ENCODE measurements at regions not wholly inside any gene's neighbourhood (a gene's known extent, or its start where the extent isn't known, plus 50 kb on each side); places are given as distances from the start of the nearest gene placed in this dataset.

DNA sequence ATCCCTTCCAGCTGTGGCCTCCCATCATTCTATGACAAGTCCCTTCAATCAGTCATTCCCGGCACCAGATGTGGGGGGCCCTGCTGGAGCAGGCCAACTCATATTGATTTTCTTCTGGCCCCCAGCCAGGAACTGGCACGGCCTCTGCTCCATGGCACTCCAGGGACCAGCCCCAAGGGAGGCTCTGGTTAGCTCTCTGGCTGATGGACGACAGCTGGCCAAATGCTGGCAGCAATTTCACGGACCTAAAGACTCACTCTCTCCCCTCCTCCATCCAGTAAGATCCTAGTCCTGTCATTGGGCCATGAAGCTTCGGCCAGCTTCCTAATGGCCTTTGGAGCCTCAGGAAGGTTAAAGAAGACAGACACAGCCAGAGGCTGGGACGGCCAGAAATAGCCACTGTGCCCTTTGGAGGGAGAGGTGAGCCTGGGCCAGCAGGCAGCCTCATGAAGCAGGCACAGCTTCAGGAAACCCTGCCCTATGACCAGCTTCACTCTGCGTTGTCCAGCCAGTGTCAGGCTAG is 131.0 kb downstream of the MEX3B start:
- H3K36me3 ChIP-seq (ENCODE audit: control insufficient read depth, insufficient read depth, low read length, severe bottlenecking) = no peaks in the 10 kb centered on the region
- H3K27me3 ChIP-seq (replicated peaks; ENCODE audit: control insufficient read depth, insufficient read depth, low read length) = no peaks in the 10 kb centered on the region
- peaks cover 25% of the 10 kb centered on the region for H3K9me3 ChIP-seq (ENCODE audit: control insufficient read depth, low read length)
- no peak overlapping the region for H3K4me3 ChIP-seq (ENCODE audit: low read length)
- H3K4me1 ChIP-seq (ENCODE audit: control insufficient read depth, insufficient read depth, low read length) = peaks cover 5% of the 10 kb centered on the region
- no peak for DNase-seq (ENCODE audit: low read depth)
- no peak overlapping the region for H3K9ac ChIP-seq (ENCODE audit: low read length)

DNA sequence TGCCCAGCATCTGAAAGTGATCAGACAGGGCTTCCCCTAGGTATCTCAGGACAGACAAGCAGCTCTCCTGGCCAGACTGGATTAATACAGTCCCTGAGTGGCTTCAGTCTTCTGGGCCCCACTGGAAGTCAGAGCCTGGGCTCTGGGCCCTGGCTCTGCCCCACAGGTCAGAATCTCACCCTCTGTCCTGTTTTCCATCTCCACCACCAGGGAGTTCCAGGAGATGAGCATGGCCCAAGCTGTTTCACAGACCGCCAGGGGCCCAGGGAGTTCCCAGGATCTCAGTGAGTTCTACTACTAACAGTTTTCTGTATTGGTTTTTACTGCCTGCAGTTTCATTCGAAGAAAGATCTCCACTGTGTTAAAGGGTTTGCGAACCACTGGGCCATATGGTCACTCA is 131.5 kb downstream of the MEX3B start:
- no peak for DNase-seq (ENCODE audit: low read depth)
- Histone ChIP-seq H3K36me3 (ENCODE audit: control insufficient read depth, insufficient read depth, low read length, severe bottlenecking) (no peaks in the 10 kb centered on the region), H3K27me3 (replicated peaks; ENCODE audit: control insufficient read depth, insufficient read depth, low read length) (no peaks in the 10 kb centered on the region), H3K4me3 (ENCODE audit: low read length) (no peak overlapping the region), H3K9me3 (ENCODE audit: control insufficient read depth, low read length) (peaks cover 25% of the 10 kb centered on the region), H3K4me1 (ENCODE audit: control insufficient read depth, insufficient read depth, low read length) (peaks cover 5% of the 10 kb centered on the region), H3K9ac (ENCODE audit: low read length) (no peak overlapping the region)

DNA sequence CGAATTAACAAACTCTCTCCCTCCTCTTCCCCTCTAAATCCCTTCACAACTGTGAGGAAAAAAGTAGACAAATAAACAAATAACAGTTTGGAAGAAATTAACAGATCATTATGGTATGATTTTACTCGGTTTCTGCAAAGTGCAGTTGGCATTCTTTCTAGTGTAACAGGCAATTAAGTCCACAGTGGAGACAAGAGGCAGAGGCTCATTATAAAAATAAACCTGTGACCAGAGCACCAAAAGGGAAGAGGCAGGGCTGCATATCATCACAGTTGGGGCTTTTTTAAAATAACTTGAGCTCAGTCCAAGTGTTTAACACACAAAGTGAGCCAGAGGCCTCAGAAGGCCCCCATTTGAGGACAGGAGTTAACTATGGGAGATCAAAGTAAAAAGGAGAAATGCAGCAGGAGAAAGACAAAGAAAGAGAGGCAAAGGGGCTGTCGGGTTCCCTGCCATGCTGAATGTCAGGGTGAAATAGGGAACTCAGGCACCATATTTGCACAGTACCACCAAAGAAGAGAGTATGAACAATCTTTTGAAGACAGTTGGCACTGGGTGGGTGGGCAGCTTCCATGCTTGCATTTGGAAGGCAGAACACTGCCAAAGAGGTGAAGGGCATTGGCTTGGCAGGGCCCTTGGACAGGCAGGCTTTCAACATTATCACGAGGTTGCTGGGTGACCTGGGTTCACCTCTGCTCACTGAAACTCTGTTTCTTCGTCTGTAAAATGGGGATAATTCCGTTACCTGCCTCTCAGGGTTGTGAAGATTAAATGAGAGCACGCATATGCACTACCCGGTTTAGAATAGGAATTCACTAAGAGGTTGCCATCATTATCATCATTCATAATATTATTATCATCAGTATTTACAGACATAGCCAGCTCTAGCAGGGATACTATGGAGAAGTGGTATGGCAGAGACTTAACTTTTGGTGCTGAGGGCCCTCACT is 134.5 kb downstream of the MEX3B start:
- no peaks in the 10 kb centered on the region for H3K27me3 ChIP-seq (replicated peaks; ENCODE audit: control insufficient read depth, insufficient read depth, low read length)
- no peaks in the 10 kb centered on the region for H3K36me3 ChIP-seq (ENCODE audit: control insufficient read depth, insufficient read depth, low read length, severe bottlenecking)
- no peak overlapping the region for H3K9ac ChIP-seq (ENCODE audit: low read length)
- H3K4me3 ChIP-seq (ENCODE audit: low read length) = no peak overlapping the region
- peak; percentile 51 for DNase-seq (ENCODE audit: low read depth)
- H3K9me3 ChIP-seq (ENCODE audit: control insufficient read depth, low read length) = peaks cover 11% of the 10 kb centered on the region
- peaks cover 5% of the 10 kb centered on the region for H3K4me1 ChIP-seq (ENCODE audit: control insufficient read depth, insufficient read depth, low read length)

DNA sequence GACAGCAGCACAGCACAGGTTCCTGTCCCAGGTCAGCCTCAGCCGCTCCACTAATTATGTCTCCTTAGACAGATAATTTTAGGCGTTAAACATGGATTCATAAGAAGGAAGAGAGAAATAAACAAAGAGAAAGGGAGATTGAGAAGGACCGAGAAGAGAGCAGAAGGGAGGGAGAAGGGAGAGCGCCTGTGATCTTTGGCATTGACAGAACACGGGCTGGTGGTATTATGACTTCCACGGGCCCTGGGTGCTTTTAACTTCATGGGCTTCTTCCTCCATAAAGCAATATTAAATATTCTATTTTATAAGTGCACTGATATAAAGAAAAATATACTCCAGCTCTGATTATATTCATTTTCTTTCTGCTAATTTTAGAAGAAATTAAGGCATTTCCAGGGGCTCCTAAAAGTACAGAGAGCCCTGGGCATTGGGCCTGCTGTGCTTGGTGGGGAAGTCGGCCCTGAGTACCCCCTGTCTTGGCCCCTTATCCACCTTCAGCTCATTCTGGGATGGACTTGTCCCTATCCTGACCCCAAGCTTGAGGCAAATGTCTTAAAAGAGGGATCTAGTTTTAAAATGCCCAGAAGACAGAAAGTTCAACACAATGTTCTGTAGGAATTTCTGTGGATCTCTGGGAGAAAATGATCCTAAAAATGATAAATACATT is 135.3 kb downstream of the MEX3B start:
- Histone ChIP-seq H3K9me3 (ENCODE audit: control insufficient read depth, low read length) (peaks cover 4% of the 10 kb centered on the region), H3K9ac (ENCODE audit: low read length) (no peak overlapping the region), H3K4me3 (ENCODE audit: low read length) (no peak overlapping the region), H3K36me3 (ENCODE audit: control insufficient read depth, insufficient read depth, low read length, severe bottlenecking) (no peaks in the 10 kb centered on the region), H3K27me3 (replicated peaks; ENCODE audit: control insufficient read depth, insufficient read depth, low read length) (no peaks in the 10 kb centered on the region), H3K4me1 (ENCODE audit: control insufficient read depth, insufficient read depth, low read length) (peaks cover 5% of the 10 kb centered on the region)
- peak; percentile 20 for DNase-seq (ENCODE audit: low read depth)

DNA sequence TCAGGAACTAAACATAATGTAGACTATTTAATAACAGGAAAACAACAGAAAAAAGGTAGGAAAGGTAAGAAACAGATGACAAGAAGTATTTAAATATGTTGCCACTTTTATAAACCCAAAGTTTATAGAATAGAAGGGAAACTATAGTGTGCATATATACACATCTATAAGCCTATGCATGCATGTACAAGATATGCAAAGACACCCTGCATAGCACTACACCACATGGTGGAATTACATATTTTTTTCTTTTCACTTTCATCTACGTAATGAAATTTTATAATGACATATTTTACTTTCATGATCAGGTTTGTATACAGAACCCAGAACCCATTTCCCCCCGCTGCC is 136.8 kb downstream of the MEX3B start:
- DNase-seq (ENCODE audit: low read depth) = no peak
- Histone ChIP-seq H3K9ac (ENCODE audit: low read length) (no peak overlapping the region), H3K36me3 (ENCODE audit: control insufficient read depth, insufficient read depth, low read length, severe bottlenecking) (no peaks in the 10 kb centered on the region), H3K9me3 (ENCODE audit: control insufficient read depth, low read length) (no peaks in the 10 kb centered on the region), H3K4me3 (ENCODE audit: low read length) (no peak overlapping the region), H3K27me3 (replicated peaks; ENCODE audit: control insufficient read depth, insufficient read depth, low read length) (no peaks in the 10 kb centered on the region), H3K4me1 (ENCODE audit: control insufficient read depth, insufficient read depth, low read length) (no peaks in the 10 kb centered on the region)

DNA sequence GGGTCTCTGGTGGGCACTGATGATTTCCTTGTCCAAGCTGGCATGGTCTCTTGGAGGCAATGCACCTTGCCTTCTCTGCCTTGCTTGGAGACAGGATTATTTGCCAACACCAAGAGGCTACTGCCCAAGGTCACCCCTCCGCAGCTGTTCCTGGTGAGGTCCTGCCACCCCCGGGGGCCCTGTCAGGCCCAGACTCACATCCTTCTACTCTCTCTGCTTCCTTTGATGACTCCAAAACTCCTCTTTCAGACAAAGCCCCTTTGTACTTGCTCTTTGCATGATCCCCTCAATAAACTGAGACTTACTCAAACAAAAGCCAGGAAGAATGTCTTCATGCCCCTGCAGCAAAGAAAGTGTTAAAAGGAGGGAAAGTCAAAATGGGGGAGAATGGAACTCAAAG is 137.7 kb downstream of the MEX3B start:
- H3K27me3 ChIP-seq (replicated peaks; ENCODE audit: control insufficient read depth, insufficient read depth, low read length) = no peaks in the 10 kb centered on the region
- no peaks in the 10 kb centered on the region for H3K36me3 ChIP-seq (ENCODE audit: control insufficient read depth, insufficient read depth, low read length, severe bottlenecking)
- no peak overlapping the region for H3K9ac ChIP-seq (ENCODE audit: low read length)
- H3K4me3 ChIP-seq (ENCODE audit: low read length) = no peak overlapping the region
- no peaks in the 10 kb centered on the region for H3K9me3 ChIP-seq (ENCODE audit: control insufficient read depth, low read length)
- H3K4me1 ChIP-seq (ENCODE audit: control insufficient read depth, insufficient read depth, low read length) = no peaks in the 10 kb centered on the region
- DNase-seq (ENCODE audit: low read depth) = no peak

DNA sequence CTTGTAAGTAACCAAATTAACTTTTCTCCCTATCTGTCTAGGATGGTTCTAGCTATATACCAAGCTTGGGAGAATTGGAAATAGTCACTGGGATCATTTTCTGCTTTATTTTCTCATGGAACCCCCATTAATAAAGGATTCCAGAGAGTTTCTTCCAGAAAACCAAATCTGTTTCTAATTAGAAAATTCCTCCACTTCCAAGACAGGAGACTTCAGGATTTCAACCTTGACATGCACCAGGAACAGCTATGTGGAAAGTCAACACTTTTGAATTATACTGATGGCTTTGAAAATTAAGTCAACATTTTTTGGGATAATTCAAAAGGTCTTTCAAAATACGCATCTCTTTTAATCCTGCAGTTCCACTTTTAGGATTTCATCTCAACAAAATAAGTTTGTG is 138.3 kb downstream of the MEX3B start:
- no peaks in the 10 kb centered on the region for H3K27me3 ChIP-seq (replicated peaks; ENCODE audit: control insufficient read depth, insufficient read depth, low read length)
- no peaks in the 10 kb centered on the region for H3K9me3 ChIP-seq (ENCODE audit: control insufficient read depth, low read length)
- no peaks in the 10 kb centered on the region for H3K36me3 ChIP-seq (ENCODE audit: control insufficient read depth, insufficient read depth, low read length, severe bottlenecking)
- H3K4me3 ChIP-seq (ENCODE audit: low read length) = no peak overlapping the region
- H3K4me1 ChIP-seq (ENCODE audit: control insufficient read depth, insufficient read depth, low read length) = no peaks in the 10 kb centered on the region
- H3K9ac ChIP-seq (ENCODE audit: low read length) = no peak overlapping the region
- DNase-seq (ENCODE audit: low read depth) = no peak

DNA sequence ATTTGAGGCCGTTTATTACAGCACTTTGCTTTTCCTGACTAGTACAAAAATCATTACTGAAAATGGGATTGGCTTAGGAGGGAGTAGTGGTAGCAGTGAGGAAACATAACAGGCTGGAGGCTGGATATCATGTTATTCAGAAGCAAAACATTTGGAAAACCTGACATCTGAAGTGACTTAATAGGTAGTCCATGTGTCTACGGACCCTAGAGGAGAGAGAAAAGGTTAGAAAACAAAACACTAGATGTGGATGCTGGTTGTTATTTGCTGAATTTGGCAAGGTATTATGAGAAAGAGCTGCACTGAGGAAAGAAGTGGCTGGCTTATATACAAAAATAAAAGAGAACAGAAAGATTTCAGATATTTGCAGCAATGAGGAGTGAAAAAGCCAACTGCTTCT is 139.9 kb downstream of the MEX3B start:
- Histone ChIP-seq H3K36me3 (ENCODE audit: control insufficient read depth, insufficient read depth, low read length, severe bottlenecking) (no peaks in the 10 kb centered on the region), H3K9ac (ENCODE audit: low read length) (no peak overlapping the region), H3K9me3 (ENCODE audit: control insufficient read depth, low read length) (no peaks in the 10 kb centered on the region), H3K4me1 (ENCODE audit: control insufficient read depth, insufficient read depth, low read length) (no peaks in the 10 kb centered on the region), H3K27me3 (replicated peaks; ENCODE audit: control insufficient read depth, insufficient read depth, low read length) (no peaks in the 10 kb centered on the region), H3K4me3 (ENCODE audit: low read length) (no peak overlapping the region)
- no peak for DNase-seq (ENCODE audit: low read depth)

DNA sequence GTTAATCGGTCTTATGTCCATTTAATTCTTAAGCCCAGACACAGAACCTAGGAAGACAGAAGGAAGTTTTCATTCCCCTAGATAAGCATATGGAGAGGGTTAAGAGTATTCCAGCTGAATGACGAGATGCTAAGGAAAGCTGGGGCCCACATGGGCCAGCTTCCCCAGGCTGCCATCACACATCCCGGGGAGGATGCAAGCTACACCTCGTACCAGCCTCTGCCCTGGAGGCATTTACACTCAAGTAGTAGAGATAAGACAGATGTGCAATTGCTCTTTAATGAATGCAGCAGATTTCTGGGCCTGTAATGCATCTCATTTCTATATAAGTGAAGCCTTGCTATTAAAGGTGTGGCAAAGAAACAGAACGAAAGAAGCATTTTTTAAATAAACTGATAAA is 144.5 kb downstream of the MEX3B start:
- no peaks in the 10 kb centered on the region for H3K4me1 ChIP-seq (ENCODE audit: control insufficient read depth, insufficient read depth, low read length)
- H3K9ac ChIP-seq (ENCODE audit: low read length) = no peak overlapping the region
- H3K36me3 ChIP-seq (ENCODE audit: control insufficient read depth, insufficient read depth, low read length, severe bottlenecking) = no peaks in the 10 kb centered on the region
- no peaks in the 10 kb centered on the region for H3K9me3 ChIP-seq (ENCODE audit: control insufficient read depth, low read length)
- no peak for DNase-seq (ENCODE audit: low read depth)
- peaks cover 2% of the 10 kb centered on the region for H3K27me3 ChIP-seq (replicated peaks; ENCODE audit: control insufficient read depth, insufficient read depth, low read length)
- no peak overlapping the region for H3K4me3 ChIP-seq (ENCODE audit: low read length)

DNA sequence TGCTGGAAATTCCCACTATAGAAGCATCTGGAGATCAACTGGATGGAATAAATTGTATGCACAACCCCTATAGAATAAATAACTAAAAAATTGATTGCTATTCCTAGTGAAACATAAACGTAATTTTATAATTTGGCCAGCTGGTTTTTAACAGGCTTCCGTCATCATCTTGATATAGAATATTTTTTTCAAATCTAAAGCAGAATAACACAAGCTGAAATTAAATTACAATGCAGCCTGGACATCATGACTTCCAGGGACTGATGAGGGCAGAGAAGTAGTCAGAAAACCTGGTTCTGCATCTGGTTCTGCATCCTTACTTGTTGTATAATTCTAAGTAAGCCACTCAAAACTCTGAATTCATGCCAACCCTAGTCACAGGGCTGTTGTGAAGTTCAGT is 146.1 kb downstream of the MEX3B start:
- DNase-seq (ENCODE audit: low read depth) = no peak
- Histone ChIP-seq H3K9me3 (ENCODE audit: control insufficient read depth, low read length) (no peaks in the 10 kb centered on the region), H3K27me3 (replicated peaks; ENCODE audit: control insufficient read depth, insufficient read depth, low read length) (peaks cover 2% of the 10 kb centered on the region), H3K4me3 (ENCODE audit: low read length) (no peak overlapping the region), H3K4me1 (ENCODE audit: control insufficient read depth, insufficient read depth, low read length) (no peaks in the 10 kb centered on the region), H3K36me3 (ENCODE audit: control insufficient read depth, insufficient read depth, low read length, severe bottlenecking) (no peaks in the 10 kb centered on the region), H3K9ac (ENCODE audit: low read length) (no peak overlapping the region)

DNA sequence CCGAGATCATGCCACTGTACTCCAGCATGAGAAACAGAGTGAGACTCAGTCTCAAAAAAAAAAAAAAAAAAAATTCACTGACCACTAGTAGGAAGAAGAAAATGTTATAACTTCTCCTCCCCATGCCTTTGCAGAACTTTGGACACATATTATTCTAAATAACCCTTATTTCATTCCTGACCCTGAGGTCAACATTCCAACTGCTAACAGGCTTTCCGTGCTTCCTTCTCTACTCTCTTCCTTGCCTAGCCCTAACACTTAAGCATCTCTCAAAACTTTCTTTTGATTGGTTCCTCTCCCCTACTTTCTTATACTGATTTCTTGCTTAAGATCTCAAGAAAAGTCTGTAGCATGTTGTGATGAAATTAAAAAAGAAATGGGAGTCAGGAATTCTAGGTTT is 146.8 kb downstream of the MEX3B start:
- no peak for DNase-seq (ENCODE audit: low read depth)
- no peak overlapping the region for H3K4me3 ChIP-seq (ENCODE audit: low read length)
- H3K9me3 ChIP-seq (ENCODE audit: control insufficient read depth, low read length) = no peaks in the 10 kb centered on the region
- peaks cover 2% of the 10 kb centered on the region for H3K27me3 ChIP-seq (replicated peaks; ENCODE audit: control insufficient read depth, insufficient read depth, low read length)
- no peaks in the 10 kb centered on the region for H3K36me3 ChIP-seq (ENCODE audit: control insufficient read depth, insufficient read depth, low read length, severe bottlenecking)
- H3K4me1 ChIP-seq (ENCODE audit: control insufficient read depth, insufficient read depth, low read length) = no peaks in the 10 kb centered on the region
- H3K9ac ChIP-seq (ENCODE audit: low read length) = no peak overlapping the region

Data from adipocyte (in vitro differentiated cells).